HG03175 (cell line): ENCODE measurements at regions not wholly inside any gene's neighbourhood (a gene's known extent, or its start where the extent isn't known, plus 50 kb on each side); places are given as distances from the start of the nearest gene placed in this dataset.

Experiments used
- ATAC-seq: cut with Tn5 transposase; IDR thresholded peaks from one replicate; pipeline ENCODE4 v1.9.1; 2021; ENCODE audit warnings: mild to moderate bottlenecking, moderate library complexity; ENCODE audit not compliant: unreplicated experiment

- ATAC-seq, result no peak
Observed at GRCh38 chr20:57882451-57883161, 172.8 kb upstream of the PMEPA1 start.

- ATAC-seq, result no peak
Observed at GRCh38 chr20:57881466-57882385, 171.9 kb upstream of the PMEPA1 start.

- ATAC-seq, result no peak
Observed at GRCh38 chr20:57880571-57880892, 170.7 kb upstream of the PMEPA1 start.

- ATAC-seq, result no peak
Observed at GRCh38 chr20:57879779-57880570, 170.2 kb upstream of the PMEPA1 start.

- no peak for ATAC-seq
Observed at GRCh38 chr20:57879437-57879778, 169.6 kb upstream of the PMEPA1 start.

- no peak for ATAC-seq
Observed at GRCh38 chr20:57878786-57879424, 169.1 kb upstream of the PMEPA1 start.

- ATAC-seq, result no peak
Observed at GRCh38 chr20:57877995-57878394, 168.2 kb upstream of the PMEPA1 start.

- ATAC-seq, result no peak
Observed at GRCh38 chr20:57877131-57877824, 167.5 kb upstream of the PMEPA1 start.

- no peak for ATAC-seq
Observed at GRCh38 chr20:57876163-57876562, 166.3 kb upstream of the PMEPA1 start.

- ATAC-seq, result no peak
Observed at GRCh38 chr20:57874141-57874540, 164.3 kb upstream of the PMEPA1 start.

GRCh38 chr20:57872816-57873409, 163.1 kb upstream of the PMEPA1 start:
- no peak for ATAC-seq

- no peak for ATAC-seq
Observed at GRCh38 chr20:57871237-57871632, 161.4 kb upstream of the PMEPA1 start.

- no peak for ATAC-seq
Observed at GRCh38 chr20:57870597-57871236, 160.9 kb upstream of the PMEPA1 start.

GRCh38 chr20:57869951-57870315, 160.1 kb upstream of the PMEPA1 start:
- ATAC-seq, result no peak

- no peak for ATAC-seq
Observed at GRCh38 chr20:57869291-57869950, 159.6 kb upstream of the PMEPA1 start.

- ATAC-seq, result no peak
Observed at GRCh38 chr20:57868310-57868709, 158.5 kb upstream of the PMEPA1 start.

- ATAC-seq, result no peak
Observed at GRCh38 chr20:57867807-57868206, 158.0 kb upstream of the PMEPA1 start.

GRCh38 chr20:57867181-57867803, 157.5 kb upstream of the PMEPA1 start:
- no peak for ATAC-seq
